HG03378 (cell line): ENCODE measurements at regions not wholly inside any gene's neighbourhood (a gene's known extent, or its start where the extent isn't known, plus 50 kb on each side); places are given as distances from the start of the nearest gene placed in this dataset.

Source experiments
- ATAC-seq: cut with Tn5 transposase; IDR thresholded peaks from one replicate; pipeline ENCODE4 v1.9.1; 2021; ENCODE audit warnings: mild to moderate bottlenecking, moderate library complexity; ENCODE audit not compliant: unreplicated experiment

DNA sequence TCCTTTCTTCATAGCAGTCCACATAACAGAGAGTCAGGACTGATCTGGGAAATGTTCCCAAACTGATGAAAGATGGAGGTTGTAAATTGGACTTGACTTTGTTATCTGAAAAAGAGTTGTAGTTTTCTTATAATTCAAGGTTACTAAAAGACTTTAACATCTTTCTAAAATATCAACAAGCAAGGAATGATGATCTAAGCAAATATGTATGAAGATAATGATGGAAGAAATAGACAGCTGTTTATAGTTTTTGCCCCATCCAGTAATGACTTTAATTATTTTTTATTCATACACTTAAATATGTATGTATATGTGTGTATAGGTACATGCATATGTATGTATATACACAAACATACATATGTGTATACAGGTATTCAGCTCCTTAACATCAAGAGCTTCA, 411.1 kb upstream of the SPOCK3 start:
- ATAC-seq = no peak

DNA sequence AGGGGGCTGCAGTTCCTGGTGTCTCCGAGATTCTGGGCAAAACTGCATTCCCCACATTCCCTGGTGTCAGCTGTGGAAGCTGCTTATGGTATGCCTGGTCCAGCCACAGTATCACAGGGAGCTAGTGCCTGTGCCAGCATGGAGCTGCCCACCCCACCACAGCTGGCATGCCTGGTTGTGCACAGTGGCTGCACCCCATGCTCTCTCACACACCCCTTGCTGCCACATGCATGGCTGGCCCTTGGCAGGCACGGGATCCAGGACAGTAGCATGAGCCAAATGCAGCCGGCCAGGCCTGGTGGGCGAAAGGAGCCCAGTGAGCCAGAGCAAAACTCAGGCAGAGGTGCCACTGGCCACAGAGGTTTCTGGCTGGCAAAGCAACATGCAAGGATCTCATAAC, 418.0 kb upstream of the SPOCK3 start:
- no peak for ATAC-seq

DNA sequence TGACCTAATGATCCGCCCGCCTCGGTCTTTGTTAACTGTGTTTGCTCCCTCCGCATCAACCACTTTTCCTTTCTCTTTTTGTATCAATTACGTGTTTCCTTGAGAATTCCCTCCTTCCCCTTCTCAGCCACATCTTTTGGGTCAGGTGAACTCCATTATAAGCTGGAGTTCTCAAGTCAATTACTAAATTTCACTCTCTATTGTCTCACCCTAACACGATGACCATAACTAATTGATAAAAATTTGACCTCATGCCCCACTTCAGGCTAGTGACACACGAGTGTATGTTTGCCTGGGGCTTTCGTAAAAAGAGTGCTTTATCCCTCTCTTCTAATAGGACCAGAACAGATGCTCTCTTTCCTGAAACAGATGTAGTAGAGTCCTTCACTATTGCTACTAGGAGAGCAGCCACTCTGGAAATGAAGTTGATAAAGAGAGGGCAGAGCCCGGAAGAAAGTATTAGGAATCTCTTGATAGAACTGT, 403.6 kb upstream of the ANXA10 start:
- ATAC-seq = no peak

DNA sequence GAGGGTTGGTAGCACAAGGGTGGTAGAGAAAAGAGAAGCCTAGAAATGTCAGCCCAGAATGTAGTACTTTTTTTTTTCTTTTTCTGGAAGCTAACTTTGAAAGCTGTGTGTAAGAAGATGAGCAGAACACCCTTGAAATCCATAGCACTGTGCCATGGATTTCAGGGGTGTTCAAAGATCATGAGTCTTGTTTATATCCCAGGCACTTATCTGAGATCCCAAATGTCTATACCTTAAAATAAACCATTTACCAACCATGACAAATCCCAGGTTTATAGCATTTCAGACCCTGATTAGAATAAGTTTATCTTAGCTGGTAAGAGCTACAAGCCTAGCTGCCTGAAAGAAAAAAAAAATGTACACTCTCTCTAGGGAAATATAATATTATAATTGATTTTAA, 389.9 kb upstream of the ANXA10 start:
- ATAC-seq = no peak

DNA sequence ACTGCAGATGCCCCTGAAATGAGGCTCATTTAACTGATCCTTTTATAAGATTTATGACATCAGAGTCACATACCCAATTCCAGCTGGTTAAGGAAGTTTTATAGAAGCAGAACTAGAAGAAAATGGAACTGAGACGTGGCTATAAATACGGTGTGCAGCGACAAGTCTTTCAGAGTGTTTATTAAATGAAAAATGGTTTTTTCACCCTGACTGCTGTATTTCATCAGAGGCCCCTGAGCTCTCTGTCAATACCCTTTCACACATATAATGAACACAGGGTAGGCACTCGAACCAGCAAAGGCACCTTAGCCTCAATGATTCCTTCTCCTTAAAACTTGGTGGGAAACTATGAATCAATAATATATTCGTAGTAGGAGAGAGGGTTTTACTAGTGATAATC, 380.8 kb upstream of the ANXA10 start:
- no peak for ATAC-seq

DNA sequence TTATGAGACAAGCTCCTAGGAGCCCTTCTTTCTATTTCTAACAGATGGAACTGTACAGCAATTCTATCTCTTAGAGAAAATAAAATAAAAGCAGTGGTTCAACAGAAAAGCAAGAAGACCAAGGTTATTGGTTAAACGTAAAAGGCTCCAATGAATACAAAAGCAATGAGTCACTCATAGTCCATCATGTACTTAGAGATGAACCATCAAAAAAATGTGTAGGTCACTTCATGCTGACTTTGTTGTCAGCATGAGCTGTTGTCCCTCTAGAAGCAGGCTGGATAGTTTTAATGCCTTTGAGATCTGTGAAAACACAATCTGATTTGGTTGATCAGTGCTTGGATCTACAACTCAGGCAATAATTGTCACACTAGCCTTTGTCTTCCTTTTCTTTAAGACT, 378.6 kb upstream of the ANXA10 start:
- ATAC-seq = no peak

DNA sequence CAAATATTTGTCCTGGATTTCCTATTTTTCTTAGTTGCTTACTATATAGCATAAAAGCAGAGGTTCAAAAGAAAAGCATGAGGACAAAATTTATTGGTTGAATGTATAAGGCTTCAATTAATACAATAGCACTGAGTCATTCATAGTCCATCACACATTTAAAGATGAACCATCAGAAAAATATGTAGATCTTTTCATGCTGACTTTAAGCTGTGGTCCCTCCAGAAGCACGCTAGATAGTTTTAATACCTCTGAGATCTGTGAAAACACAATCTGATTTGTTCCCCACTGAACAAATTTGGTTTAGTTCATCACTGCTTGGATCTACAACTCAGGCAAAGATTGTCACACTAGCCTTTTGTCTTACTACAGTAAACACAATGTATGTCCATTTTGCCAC, 377.2 kb upstream of the ANXA10 start:
- ATAC-seq = no peak

DNA sequence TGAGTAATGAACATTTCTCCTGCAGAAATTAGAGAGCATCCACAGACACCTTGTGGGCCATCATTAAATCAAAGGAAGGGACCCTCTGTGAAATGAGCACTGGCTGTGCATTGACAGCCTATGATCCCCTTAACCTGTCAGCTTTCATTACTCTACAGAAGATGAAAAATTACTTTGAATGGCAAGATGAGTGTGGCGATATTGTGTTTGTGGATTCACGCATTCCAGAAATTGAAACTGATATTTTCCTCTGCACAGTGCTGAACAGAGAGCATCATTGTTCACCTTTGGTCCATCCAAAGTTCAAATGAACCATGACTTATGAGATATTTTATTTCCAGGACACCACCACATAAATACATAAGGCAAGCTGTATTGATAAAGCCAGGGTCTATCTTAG, 374.8 kb upstream of the ANXA10 start:
- no peak for ATAC-seq

DNA sequence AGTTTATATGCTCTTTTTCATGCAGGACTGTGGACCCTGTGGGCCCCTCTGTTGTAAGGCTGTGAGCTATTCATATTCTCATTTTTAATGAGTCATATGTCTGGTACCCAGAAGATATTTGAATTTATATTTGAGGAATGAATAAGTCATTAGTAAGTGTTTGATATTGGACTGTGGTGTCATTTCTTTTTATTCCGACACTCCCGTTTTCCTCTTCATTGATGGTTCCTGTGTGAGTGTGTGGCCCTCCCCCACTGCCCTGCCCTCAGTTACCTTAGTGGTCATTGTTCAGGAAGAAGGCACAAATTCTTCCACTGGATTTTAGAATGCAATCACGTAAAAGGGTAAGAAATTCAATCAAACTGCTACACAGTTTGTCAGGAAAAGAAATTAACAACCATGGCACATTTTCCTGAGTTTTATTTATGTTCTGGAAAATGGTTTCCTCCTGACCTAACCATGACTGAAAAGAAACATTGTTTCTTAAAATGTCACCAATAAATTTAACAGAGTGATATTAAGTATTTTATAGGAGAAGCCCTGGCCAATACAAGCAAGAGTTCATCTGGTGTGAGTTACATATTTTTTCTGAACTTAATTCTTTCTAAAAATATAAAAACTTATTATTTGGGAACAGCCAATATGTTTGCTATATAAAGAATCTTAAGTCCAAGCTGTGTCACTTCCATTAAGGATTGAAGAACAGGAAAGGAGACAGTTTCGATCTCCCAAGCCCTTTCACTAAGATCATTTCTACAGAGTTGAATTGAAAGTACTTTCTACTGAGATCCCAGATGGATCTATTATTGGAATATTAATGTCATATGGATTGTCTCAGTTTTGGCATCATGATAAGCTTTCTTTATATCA, 370.5 kb upstream of the ANXA10 start:
- no peak for ATAC-seq

DNA sequence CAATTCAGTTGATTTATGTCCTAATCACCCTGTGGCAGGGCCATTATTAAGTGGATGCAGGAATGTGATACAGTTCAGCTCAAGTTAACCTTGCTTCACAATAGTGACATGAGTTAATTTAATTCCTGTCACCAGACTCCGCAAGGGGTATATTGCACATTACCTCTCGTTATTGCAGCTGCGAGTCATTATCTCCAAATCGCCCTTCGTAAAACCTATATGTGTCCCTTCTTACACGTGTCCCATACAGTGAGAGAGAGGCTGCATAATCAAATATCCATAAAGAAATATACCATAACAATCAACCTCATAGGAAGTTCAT, 369.9 kb upstream of the ANXA10 start:
- ATAC-seq = no peak

DNA sequence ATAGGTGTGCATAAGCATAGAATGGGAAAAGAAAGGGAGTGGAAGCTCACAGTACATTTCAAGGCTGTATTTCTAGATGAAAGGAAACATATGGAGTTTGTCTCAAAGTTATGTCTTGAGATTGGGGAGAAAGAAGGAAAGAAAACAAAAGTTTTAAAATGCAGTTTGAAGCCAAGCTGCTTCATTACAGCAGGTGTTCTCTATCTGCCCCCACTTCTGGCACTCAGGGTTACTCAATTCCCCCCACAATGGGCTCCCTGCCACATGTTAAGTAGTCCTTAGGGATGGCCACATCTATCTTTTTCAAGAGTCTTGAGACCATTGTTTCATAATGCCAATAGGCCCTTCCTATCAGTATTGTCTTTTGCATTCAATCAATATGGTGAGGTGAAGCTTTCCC, 367.4 kb upstream of the ANXA10 start:
- no peak for ATAC-seq

DNA sequence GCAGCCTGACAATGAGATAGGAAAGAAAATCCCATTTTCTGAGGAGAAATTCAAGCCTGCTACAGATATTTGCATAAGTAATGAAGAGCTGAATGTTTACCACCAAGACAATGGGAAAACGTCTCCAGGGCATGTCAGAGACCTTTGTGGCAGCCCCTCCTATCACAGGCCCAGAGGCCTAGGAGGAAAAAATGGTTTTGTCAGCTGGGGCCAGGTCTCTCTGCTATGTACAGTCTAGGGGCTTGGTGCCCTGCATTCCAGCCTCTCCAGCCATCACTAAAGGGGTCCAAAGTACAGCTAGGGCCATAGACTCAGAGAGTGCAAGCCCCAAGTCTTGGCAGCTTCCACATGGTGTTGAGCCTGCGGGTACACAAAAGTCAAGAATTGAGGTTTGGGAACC, 361.6 kb upstream of the ANXA10 start:
- ATAC-seq = no peak

DNA sequence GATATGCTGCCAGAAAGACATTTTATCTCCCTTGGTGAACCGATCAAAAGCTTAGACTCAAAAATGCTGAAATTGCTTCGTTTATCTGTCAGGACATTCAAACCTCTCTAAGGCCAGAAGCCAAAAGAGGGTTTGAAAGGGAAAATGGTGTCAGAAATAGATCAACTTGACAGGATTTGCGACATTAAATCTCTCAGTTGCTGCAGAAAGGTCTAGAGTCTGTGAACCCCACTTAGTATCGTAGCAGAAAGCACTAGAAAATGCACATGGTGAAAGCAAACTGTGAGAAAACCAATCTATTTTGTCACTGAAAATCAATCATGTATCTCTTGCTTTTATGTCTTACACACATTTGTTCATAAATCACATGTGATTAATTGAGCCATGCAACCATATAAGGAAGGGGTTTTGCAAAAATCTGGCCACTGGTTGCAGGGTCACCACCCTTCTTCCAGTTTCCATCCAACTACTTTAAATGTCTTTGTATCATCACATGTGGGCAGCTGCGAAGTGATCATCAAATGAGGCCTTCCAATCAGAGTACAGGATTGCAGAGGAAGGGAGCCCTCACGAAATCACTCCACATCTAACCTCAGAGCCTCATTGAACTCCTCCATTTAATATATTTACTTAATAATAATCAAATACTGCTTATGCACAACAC, 347.2 kb upstream of the ANXA10 start:
- ATAC-seq = no peak

DNA sequence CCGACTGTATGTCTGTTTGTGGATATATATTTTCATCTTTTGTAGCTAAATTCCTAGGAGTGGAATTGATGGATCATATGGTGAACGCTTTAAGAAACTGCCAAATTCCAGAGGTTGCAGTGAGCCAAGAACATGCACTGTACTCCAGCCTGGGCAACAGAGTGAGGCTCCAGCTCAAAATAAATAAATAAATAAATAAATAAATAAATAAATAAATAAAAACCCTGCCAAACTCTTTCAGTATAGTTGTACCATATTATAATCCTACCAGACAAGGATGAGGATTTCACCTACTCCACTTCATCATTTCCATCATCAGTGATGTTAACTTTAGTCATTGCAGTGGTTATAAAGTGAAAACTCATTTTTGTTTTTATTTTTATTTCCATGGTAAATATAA, 325.1 kb upstream of the ANXA10 start:
- no peak for ATAC-seq

DNA sequence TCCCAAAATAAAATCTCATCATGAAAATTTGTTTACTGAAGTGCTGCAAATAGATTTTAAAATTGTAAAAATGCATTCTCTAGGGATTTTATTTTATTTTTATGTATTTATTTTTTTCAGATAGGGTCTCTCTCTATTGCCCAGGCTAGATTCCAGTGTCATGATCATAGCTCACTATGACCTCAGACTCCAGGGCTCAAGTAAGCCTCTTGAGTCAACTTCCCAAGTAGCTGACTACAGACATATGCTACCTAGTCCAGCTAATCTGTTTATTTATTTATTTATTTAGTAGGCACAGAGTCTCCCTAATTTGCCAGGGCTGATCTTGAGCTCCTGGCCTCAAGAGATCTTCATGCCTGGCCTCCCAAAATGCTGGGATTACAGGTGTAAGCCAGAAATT, 317.7 kb upstream of the ANXA10 start:
- no peak for ATAC-seq

DNA sequence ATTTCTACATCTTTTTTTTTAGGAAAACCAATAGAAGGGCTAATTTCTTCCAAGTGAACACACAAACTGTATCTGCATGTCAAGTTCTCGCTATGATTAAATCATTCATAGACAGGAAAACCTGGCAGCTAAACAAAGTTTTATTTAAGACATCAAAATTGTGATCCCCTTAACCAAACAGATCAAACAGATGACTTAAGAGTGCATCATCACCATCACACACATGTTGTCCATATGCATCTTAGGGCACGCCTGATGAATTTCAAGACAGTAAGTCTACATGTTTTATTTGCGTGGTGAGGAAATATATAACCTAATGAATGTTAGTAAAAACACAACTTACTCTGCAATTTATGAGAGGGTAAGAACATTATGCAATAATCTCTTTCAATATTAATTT, 317.0 kb upstream of the ANXA10 start:
- no peak for ATAC-seq

DNA sequence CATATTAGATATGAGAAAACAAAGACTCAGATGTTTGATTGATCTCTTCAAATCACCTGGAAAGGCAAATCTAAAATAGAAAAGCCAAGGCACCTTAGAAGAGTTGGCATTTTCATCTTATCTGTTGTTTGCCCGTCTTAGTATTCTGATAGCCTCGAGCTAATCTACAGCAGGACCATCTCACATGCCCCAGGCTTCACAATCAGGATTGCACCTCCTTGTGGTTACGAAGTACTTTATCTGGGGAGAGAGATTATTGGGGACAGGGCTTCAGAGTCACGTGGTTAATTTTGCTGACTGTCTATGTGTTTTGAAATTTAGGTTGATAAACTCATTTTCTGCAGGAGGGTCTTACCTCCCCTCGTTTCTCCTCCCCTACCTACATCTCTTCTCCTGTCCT, 313.1 kb upstream of the ANXA10 start:
- no peak for ATAC-seq

DNA sequence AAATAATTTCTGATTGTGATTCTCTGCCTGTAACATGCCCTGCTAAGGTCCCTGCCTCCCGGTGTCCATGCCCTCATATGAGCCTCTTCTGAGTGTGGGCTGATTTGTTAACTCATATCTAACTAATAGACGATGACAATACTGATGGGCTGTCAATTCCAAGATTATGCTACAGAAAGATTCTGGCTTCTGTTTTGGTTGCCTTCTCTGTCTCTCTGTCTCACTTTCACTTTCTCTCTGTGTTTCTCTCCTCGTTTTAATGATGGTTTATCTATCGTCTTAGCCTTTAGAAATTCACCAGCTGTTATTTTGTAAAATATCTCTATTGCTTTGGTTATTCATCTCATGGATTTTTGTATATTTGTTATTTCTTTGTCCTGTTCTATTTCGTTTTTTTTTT, 312.5 kb upstream of the ANXA10 start:
- ATAC-seq = no peak

DNA sequence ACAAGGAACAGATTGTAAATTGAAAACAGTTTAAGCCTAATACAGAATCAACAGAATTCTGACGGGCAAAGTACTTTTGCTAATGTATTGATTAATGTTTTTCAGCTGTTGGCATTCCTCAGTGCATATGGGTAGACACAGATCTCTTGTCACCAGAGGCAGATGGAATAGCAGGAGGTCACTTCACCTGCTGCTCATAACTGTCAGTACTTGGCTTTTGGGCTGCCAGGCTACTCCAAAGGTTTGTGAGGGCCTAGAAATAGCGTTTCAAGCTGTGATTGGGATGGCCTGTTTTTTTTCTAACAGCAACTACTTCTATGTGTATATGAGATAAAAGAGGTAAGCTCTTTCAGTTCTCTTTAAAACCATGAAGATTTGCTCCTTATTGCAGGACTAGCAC, 307.5 kb upstream of the ANXA10 start:
- ATAC-seq = no peak

DNA sequence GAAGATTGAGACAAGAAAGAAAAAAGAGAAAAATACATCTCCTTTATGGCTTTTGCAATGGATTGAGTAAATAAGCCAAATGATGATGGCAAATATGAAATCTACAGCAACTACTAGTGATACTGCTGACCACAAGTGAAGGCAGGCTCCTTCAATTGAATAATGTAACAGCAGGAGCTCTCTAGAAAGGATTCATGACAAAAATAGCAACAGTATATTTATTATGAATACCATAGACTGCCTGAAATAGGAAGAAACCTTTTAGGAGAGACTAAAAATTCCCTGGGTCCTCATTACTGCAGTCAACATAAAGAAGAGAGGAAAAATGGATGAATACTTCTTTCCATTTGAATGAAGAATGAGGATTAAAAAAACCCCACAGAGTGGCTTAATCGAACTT, 306.8 kb upstream of the ANXA10 start:
- ATAC-seq = no peak

DNA sequence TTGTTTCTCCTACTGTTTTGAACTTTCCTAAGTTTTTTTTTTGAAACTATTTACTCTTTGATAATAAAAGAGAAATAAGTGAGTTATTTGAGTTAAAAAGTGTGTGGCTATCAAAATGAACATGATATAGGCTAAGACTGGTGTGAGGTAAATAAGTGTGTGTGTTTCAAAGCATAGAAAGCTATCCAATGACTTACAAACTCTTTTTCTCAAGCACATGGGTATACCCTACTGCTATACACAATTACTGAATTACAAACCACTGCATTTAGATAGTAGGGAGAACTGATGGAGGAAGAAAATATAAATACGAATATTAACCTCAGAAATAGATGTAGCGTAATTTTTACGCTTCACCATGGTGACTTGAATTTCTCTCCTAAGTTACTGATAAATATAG, 305.8 kb upstream of the ANXA10 start:
- ATAC-seq = no peak

DNA sequence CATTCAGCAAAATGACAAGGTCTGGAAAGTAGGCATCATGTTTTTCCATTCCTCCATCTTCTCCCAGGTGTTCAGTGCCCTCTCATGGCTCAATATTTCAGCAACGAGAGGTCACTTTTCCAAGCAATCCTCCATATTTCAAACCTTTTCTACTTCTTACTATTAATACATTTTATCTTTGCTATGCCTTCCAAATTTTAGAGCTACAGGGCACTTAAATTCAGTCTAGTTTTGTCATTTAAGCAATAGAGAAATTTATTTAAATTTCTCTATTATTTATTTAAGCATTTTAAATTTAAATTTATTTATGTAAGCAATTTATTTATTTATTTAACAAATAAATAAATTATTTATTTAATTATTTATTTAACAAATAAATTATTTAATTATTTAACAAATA, 305.1 kb upstream of the ANXA10 start:
- no peak for ATAC-seq
